ENCODE measurements at regions not wholly inside any gene's neighbourhood (a gene's known extent, or its start where the extent isn't known, plus 50 kb on each side); places are given as distances from the start of the nearest gene placed in this dataset.

- H3K9me3 ChIP-seq (ENCODE audit: low read length) = peaks cover 32% of the 10 kb centered on the region
- no peaks in the 10 kb centered on the region for H3K79me2 ChIP-seq (ENCODE audit: low read length)
- no peak overlapping the region for H3K9ac ChIP-seq (ENCODE audit: low read length)
- H3K9me2 ChIP-seq (replicated peaks; ENCODE audit: insufficient read depth, low read length) = no peaks in the 10 kb centered on the region
- H3K27me3 ChIP-seq (ENCODE audit: low read length) = no peaks in the 10 kb centered on the region
- H3K27ac ChIP-seq (ENCODE audit: low read length) = no peak overlapping the region
- DNase-seq = no peak
- no peaks in the 10 kb centered on the region for H3K36me3 ChIP-seq (ENCODE audit: insufficient read depth, low read length)
- no peak overlapping the region for H3K4me3 ChIP-seq (ENCODE audit: low read length)
- H4K20me1 ChIP-seq (ENCODE audit: insufficient read depth, low read depth, low read length) = no peaks in the 10 kb centered on the region
- H3K4me1 ChIP-seq (ENCODE audit: low read length) = no peaks in the 10 kb centered on the region
- no peak overlapping the region for H2AFZ ChIP-seq (ENCODE audit: low read length)
- no peak overlapping the region for H3K4me2 ChIP-seq (ENCODE audit: low read depth, low read length, poor library complexity, severe bottlenecking)
These were observed 852.5 kb upstream of the LRATD1 start for GRCh38 chr2:13779996-13780395.

- H2AFZ ChIP-seq (ENCODE audit: low read length) = no peak overlapping the region
- no peaks in the 10 kb centered on the region for H3K9me2 ChIP-seq (replicated peaks; ENCODE audit: insufficient read depth, low read length)
- no peak for DNase-seq
- H4K20me1 ChIP-seq (ENCODE audit: insufficient read depth, low read depth, low read length) = no peaks in the 10 kb centered on the region
- no peaks in the 10 kb centered on the region for H3K27me3 ChIP-seq (ENCODE audit: low read length)
- no peaks in the 10 kb centered on the region for H3K79me2 ChIP-seq (ENCODE audit: low read length)
- H3K9ac ChIP-seq (ENCODE audit: low read length) = no peak overlapping the region
- H3K4me2 ChIP-seq (ENCODE audit: low read depth, low read length, poor library complexity, severe bottlenecking) = no peak overlapping the region
- H3K36me3 ChIP-seq (ENCODE audit: insufficient read depth, low read length) = no peaks in the 10 kb centered on the region
- no peak overlapping the region for H3K4me3 ChIP-seq (ENCODE audit: low read length)
- peaks cover 12% of the 10 kb centered on the region; the same call in 1 of the 2 replicates for H3K9me3 ChIP-seq (ENCODE audit: low read length)
- no peak overlapping the region for H3K27ac ChIP-seq (ENCODE audit: low read length)
- H3K4me1 ChIP-seq (ENCODE audit: low read length) = no peaks in the 10 kb centered on the region
These were observed 841.4 kb upstream of the LRATD1 start for GRCh38 chr2:13791019-13791547.

DNA sequence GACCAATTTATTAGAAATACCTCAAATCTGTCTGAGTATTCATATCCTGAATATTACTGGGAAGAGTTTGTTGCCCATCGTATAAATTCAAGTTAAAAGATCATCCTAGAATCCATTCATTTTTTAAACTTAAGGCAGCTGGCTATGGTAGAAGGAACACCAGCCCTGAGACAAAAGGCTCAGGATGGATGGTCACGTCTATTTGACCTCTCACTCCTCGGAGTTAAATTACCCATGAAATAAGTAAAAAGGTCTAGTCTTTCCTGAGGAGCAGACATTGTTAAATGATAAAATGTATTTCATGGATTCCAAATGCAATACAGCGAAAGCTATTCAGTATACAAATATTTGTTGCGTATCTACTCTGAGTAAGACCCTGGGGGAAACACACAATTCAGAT, 826.0 kb upstream of the LRATD1 start:
- no peak overlapping the region for H2AFZ ChIP-seq (ENCODE audit: low read length)
- H3K4me2 ChIP-seq (ENCODE audit: low read depth, low read length, poor library complexity, severe bottlenecking) = no peak overlapping the region
- H3K4me3 ChIP-seq (ENCODE audit: low read length) = no peak overlapping the region
- no peak for DNase-seq
- H3K4me1 ChIP-seq (ENCODE audit: low read length) = no peaks in the 10 kb centered on the region
- H3K79me2 ChIP-seq (ENCODE audit: low read length) = no peaks in the 10 kb centered on the region
- H3K27me3 ChIP-seq (ENCODE audit: low read length) = no peaks in the 10 kb centered on the region
- H3K27ac ChIP-seq (ENCODE audit: low read length) = no peak overlapping the region
- no peaks in the 10 kb centered on the region for H3K9me2 ChIP-seq (replicated peaks; ENCODE audit: insufficient read depth, low read length)
- H3K9ac ChIP-seq (ENCODE audit: low read length) = no peak overlapping the region
- no peaks in the 10 kb centered on the region for H4K20me1 ChIP-seq (ENCODE audit: insufficient read depth, low read depth, low read length)
- H3K9me3 ChIP-seq (ENCODE audit: low read length) = peaks cover 33% of the 10 kb centered on the region
- H3K36me3 ChIP-seq (ENCODE audit: insufficient read depth, low read length) = no peaks in the 10 kb centered on the region

- Histone ChIP-seq H3K4me3 (ENCODE audit: low read length) (no peak overlapping the region), H3K36me3 (ENCODE audit: insufficient read depth, low read length) (no peaks in the 10 kb centered on the region), H3K4me1 (ENCODE audit: low read length) (no peaks in the 10 kb centered on the region), H2AFZ (ENCODE audit: low read length) (no peak overlapping the region), H3K27me3 (ENCODE audit: low read length) (no peaks in the 10 kb centered on the region), H3K9ac (ENCODE audit: low read length) (no peak overlapping the region), H3K9me2 (replicated peaks; ENCODE audit: insufficient read depth, low read length) (no peaks in the 10 kb centered on the region), H3K27ac (ENCODE audit: low read length) (no peak overlapping the region), H4K20me1 (ENCODE audit: insufficient read depth, low read depth, low read length) (no peaks in the 10 kb centered on the region), H3K9me3 (ENCODE audit: low read length) (peaks cover 8% of the 10 kb centered on the region), H3K4me2 (ENCODE audit: low read depth, low read length, poor library complexity, severe bottlenecking) (no peak overlapping the region), H3K79me2 (ENCODE audit: low read length) (no peaks in the 10 kb centered on the region)
- DNase-seq = no peak
These were observed 819.3 kb upstream of the LRATD1 start for GRCh38 chr2:13813236-13813635.

DNA sequence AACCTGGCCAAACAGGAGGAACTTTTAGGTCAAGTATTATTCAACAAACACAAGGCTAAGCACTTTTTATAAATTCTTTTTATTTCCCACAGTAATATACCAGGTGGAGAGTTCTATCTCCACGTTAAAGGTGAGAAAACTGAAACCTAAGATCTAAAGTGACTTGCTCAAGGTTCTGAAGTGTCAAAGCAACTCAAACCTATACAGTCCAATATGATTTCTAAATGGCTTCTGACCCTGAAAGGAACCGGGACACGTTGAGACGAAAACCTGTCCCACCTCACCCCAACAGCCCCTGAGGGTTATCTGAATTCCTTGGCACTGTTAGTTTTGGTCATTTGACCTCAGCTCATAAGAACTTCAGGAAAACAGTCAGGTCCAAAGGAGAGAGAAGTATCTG, 814.5 kb upstream of the LRATD1 start:
- Histone ChIP-seq H3K27me3 (ENCODE audit: low read length) (no peaks in the 10 kb centered on the region), H2AFZ (ENCODE audit: low read length) (no peak overlapping the region), H3K79me2 (ENCODE audit: low read length) (no peaks in the 10 kb centered on the region)

GRCh38 chr2:13819896-13820295, 812.6 kb upstream of the LRATD1 start:
- Histone ChIP-seq H3K4me3 (ENCODE audit: low read length) (no peak overlapping the region), H4K20me1 (ENCODE audit: insufficient read depth, low read depth, low read length) (no peaks in the 10 kb centered on the region), H3K4me1 (ENCODE audit: low read length) (no peaks in the 10 kb centered on the region), H3K27me3 (ENCODE audit: low read length) (no peaks in the 10 kb centered on the region), H2AFZ (ENCODE audit: low read length) (no peak overlapping the region), H3K9ac (ENCODE audit: low read length) (no peak overlapping the region), H3K27ac (ENCODE audit: low read length) (no peak overlapping the region), H3K9me3 (ENCODE audit: low read length) (peaks cover 6% of the 10 kb centered on the region), H3K36me3 (ENCODE audit: insufficient read depth, low read length) (no peaks in the 10 kb centered on the region), H3K9me2 (replicated peaks; ENCODE audit: insufficient read depth, low read length) (no peaks in the 10 kb centered on the region), H3K79me2 (ENCODE audit: low read length) (no peaks in the 10 kb centered on the region), H3K4me2 (ENCODE audit: low read depth, low read length, poor library complexity, severe bottlenecking) (no peak overlapping the region)
- no peak for DNase-seq

More for the DNA sequence above, 814.5 kb upstream of the LRATD1 start:
- Histone ChIP-seq H4K20me1 (ENCODE audit: insufficient read depth, low read depth, low read length) (no peaks in the 10 kb centered on the region), H3K9ac (ENCODE audit: low read length) (no peak overlapping the region), H3K4me1 (ENCODE audit: low read length) (no peaks in the 10 kb centered on the region), H3K4me2 (ENCODE audit: low read depth, low read length, poor library complexity, severe bottlenecking) (no peak overlapping the region), H3K36me3 (ENCODE audit: insufficient read depth, low read length) (no peaks in the 10 kb centered on the region), H3K9me2 (replicated peaks; ENCODE audit: insufficient read depth, low read length) (no peaks in the 10 kb centered on the region), H3K9me3 (ENCODE audit: low read length) (peaks cover 4% of the 10 kb centered on the region), H3K27ac (ENCODE audit: low read length) (no peak overlapping the region), H3K4me3 (ENCODE audit: low read length) (no peak overlapping the region)
- DNase-seq = no peak

GRCh38 chr2:13821255-13821880, 811.1 kb upstream of the LRATD1 start:
- no peaks in the 10 kb centered on the region for H3K4me1 ChIP-seq (ENCODE audit: low read length)
- H3K27ac ChIP-seq (ENCODE audit: low read length) = no peak overlapping the region
- no peak overlapping the region for H3K4me3 ChIP-seq (ENCODE audit: low read length)
- no peaks in the 10 kb centered on the region for H3K36me3 ChIP-seq (ENCODE audit: insufficient read depth, low read length)
- H3K79me2 ChIP-seq (ENCODE audit: low read length) = no peaks in the 10 kb centered on the region
- H3K4me2 ChIP-seq (ENCODE audit: low read depth, low read length, poor library complexity, severe bottlenecking) = no peak overlapping the region
- no peak overlapping the region for H3K9ac ChIP-seq (ENCODE audit: low read length)
- no peak for DNase-seq
- H3K9me3 ChIP-seq (ENCODE audit: low read length) = peaks cover 9% of the 10 kb centered on the region
- H3K9me2 ChIP-seq (replicated peaks; ENCODE audit: insufficient read depth, low read length) = no peaks in the 10 kb centered on the region
- H2AFZ ChIP-seq (ENCODE audit: low read length) = no peak overlapping the region
- H3K27me3 ChIP-seq (ENCODE audit: low read length) = no peaks in the 10 kb centered on the region
- no peaks in the 10 kb centered on the region for H4K20me1 ChIP-seq (ENCODE audit: insufficient read depth, low read depth, low read length)

GRCh38 chr2:13822365-13822764, 810.2 kb upstream of the LRATD1 start:
- H3K9ac ChIP-seq (ENCODE audit: low read length) = no peak overlapping the region
- no peaks in the 10 kb centered on the region for H3K9me2 ChIP-seq (replicated peaks; ENCODE audit: insufficient read depth, low read length)
- H3K27me3 ChIP-seq (ENCODE audit: low read length) = no peaks in the 10 kb centered on the region
- H3K27ac ChIP-seq (ENCODE audit: low read length) = no peak overlapping the region
- H4K20me1 ChIP-seq (ENCODE audit: insufficient read depth, low read depth, low read length) = no peaks in the 10 kb centered on the region
- H3K79me2 ChIP-seq (ENCODE audit: low read length) = no peaks in the 10 kb centered on the region
- no peak for DNase-seq
- no peak overlapping the region for H3K4me3 ChIP-seq (ENCODE audit: low read length)
- H3K36me3 ChIP-seq (ENCODE audit: insufficient read depth, low read length) = no peaks in the 10 kb centered on the region
- peaks cover 9% of the 10 kb centered on the region for H3K9me3 ChIP-seq (ENCODE audit: low read length)
- no peak overlapping the region for H2AFZ ChIP-seq (ENCODE audit: low read length)
- H3K4me2 ChIP-seq (ENCODE audit: low read depth, low read length, poor library complexity, severe bottlenecking) = no peak overlapping the region
- no peaks in the 10 kb centered on the region for H3K4me1 ChIP-seq (ENCODE audit: low read length)

Data from Karpas-422 (cell line).